ENCODE measurements at regions not wholly inside any gene's neighbourhood (a gene's known extent, or its start where the extent isn't known, plus 50 kb on each side); places are given as distances from the start of the nearest gene placed in this dataset.

DNA sequence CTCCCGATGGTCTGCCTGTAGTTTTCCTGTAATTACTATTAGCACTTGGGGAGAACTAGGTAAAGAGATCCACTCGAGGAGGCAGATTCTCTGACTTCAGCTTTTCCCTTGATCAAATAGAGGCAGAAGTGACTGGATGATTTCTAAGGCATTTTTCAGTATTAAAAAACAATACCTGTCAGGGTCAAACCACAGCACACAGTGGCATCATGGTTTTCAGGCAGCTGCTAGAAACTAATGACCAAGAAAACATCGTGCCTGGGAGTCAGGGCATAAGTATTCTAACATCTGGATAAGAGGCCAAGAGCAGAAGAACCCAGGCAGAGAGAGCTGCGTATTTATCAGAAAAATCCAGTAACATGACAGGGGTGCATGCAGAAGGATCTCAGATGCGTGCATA, 419.9 kb downstream of the TUSC7 start:
- Histone ChIP-seq H3K27me3 (ENCODE audit: control insufficient read depth, insufficient read depth, low read length) (no peaks in the 10 kb centered on the region), H3K9me3 (ENCODE audit: control insufficient read depth, insufficient read depth, low read length) (no peaks in the 10 kb centered on the region), H3K4me3 (ENCODE audit: low read depth, low read length) (no peak overlapping the region), H3K27ac (ENCODE audit: low read depth, low read length) (no peak overlapping the region)
- TF ChIP-seq, protein P1, sequence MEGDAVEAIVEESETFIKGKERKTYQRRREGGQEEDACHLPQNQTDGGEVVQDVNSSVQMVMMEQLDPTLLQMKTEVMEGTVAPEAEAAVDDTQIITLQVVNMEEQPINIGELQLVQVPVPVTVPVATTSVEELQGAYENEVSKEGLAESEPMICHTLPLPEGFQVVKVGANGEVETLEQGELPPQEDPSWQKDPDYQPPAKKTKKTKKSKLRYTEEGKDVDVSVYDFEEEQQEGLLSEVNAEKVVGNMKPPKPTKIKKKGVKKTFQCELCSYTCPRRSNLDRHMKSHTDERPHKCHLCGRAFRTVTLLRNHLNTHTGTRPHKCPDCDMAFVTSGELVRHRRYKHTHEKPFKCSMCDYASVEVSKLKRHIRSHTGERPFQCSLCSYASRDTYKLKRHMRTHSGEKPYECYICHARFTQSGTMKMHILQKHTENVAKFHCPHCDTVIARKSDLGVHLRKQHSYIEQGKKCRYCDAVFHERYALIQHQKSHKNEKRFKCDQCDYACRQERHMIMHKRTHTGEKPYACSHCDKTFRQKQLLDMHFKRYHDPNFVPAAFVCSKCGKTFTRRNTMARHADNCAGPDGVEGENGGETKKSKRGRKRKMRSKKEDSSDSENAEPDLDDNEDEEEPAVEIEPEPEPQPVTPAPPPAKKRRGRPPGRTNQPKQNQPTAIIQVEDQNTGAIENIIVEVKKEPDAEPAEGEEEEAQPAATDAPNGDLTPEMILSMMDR (IDR thresholded peaks at IDR 0.05; ENCODE audit: low read depth, low read length), result no peak
- CTCF ChIA-PET, result interaction anchor here (1.0 kb wide), 1 partner anchor 71 kb away, joined by 4 read pairs; no protein-coding TSS in a partner anchor
- DNase-seq (ENCODE audit: low read depth, low spot score), result no peak
- POLR2A ChIA-PET, result no interaction called here

DNA sequence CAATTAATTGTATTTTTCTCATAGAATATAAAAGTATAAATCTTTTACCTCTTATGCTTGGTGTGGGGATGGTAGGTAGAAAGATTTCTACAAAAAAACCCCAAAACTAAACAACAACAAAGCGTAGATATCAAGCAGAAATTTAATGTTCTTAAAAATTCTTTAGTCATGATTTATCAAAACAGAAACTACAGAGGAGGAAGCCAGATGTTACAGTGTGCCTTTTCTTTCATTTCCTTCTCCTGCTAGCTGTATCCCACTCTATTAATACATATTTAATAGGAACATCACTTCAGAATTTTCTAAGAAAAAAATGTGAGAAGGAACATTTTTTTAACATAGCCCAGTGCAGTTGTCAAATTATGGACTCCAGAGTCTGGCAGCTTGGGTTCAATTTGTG, 420.6 kb downstream of the TUSC7 start:
- Histone ChIP-seq H3K9me3 (ENCODE audit: control insufficient read depth, insufficient read depth, low read length) (no peaks in the 10 kb centered on the region), H3K27ac (ENCODE audit: low read depth, low read length) (no peak overlapping the region), H3K4me3 (ENCODE audit: low read depth, low read length) (no peak overlapping the region), H3K27me3 (ENCODE audit: control insufficient read depth, insufficient read depth, low read length) (no peaks in the 10 kb centered on the region)
- TF ChIP-seq, protein P1 (IDR thresholded peaks at IDR 0.05; ENCODE audit: low read depth, low read length), result no peak
- POLR2A ChIA-PET, result no interaction called here
- CTCF ChIA-PET, result no interaction called here
- no peak for DNase-seq (ENCODE audit: low read depth, low spot score)

DNA sequence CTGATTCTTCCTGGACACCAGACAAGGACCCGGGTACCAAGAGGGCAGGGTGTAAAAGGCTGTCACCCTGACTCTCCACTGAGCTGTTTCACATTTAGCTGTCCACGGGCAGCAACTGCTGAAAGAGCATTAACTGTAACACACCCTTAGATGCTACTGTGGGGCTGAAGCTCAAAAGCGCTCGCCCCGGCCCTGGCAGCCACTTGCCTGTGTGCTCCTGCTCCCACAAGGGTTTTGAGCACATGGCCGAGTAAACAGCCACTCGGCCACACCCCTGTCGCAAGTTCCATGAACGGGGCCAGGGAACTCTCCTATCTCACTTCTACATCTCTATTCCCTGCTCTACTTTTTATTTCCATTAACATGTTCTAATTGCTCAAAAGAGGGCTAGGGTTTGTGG, 421.7 kb downstream of the TUSC7 start:
- CTCF ChIA-PET, result interaction anchor here (1.0 kb wide), 1 partner anchor 8 kb away, joined by 3 read pairs; no protein-coding TSS in a partner anchor
- no peak for DNase-seq (ENCODE audit: low read depth, low spot score)
- Histone ChIP-seq H3K4me3 (ENCODE audit: low read depth, low read length) (no peak overlapping the region), H3K27ac (ENCODE audit: low read depth, low read length) (no peak overlapping the region), H3K27me3 (ENCODE audit: control insufficient read depth, insufficient read depth, low read length) (no peaks in the 10 kb centered on the region), H3K9me3 (ENCODE audit: control insufficient read depth, insufficient read depth, low read length) (no peaks in the 10 kb centered on the region)
- TF ChIP-seq, protein P1 (IDR thresholded peaks at IDR 0.05; ENCODE audit: low read depth, low read length), result no peak
- POLR2A ChIA-PET, result no interaction called here

DNA sequence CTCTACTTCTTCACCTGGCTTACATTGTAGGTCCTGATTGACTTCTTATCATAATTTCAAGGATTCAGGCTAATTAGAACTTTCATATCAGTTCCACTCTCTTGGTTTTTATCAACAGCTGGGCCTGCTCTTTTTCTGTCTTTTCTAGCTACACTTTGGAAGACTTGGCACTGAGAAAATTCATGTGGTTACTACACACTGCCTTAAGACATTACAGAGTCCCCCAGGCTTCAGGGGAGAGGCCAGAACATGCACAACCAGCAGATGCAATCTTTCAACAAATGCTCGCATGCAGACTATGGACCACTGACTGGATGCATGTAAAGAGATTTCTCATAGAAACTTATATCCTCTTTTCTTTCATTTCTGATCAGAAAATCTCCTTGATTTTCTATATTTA, 423.5 kb downstream of the TUSC7 start:
- H3K9me3 ChIP-seq (ENCODE audit: control insufficient read depth, insufficient read depth, low read length), result no peaks in the 10 kb centered on the region
- no peak overlapping the region for H3K4me3 ChIP-seq (ENCODE audit: low read depth, low read length)
- ChIA-PET CTCF (no interaction called here), POLR2A (no interaction called here)
- no peaks in the 10 kb centered on the region for H3K27me3 ChIP-seq (ENCODE audit: control insufficient read depth, insufficient read depth, low read length)
- DNase-seq (ENCODE audit: low read depth, low spot score), result no peak
- TF ChIP-seq, protein P1 (IDR thresholded peaks at IDR 0.05; ENCODE audit: low read depth, low read length), result no peak
- no peak overlapping the region for H3K27ac ChIP-seq (ENCODE audit: low read depth, low read length)

DNA sequence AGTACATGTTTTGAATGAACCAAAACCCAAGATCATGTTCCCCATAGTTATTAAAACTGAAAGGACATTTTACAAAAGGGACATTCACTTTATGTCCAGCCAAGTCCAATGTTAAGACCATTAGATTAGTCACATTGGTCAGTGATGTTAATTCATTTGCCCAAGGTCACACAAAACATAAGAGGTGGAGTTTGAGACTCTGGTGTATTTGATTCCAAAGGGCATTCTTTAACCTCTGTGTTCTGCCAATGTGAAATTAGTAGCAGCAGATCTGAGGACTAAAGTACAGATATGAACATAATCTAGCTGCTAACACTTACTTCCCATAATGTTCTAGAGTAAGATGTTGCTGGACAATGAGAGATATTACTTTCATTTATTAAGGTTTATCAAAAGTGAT, 425.6 kb downstream of the TUSC7 start:
- no peak overlapping the region for H3K27ac ChIP-seq (ENCODE audit: low read depth, low read length)
- no peak for DNase-seq (ENCODE audit: low read depth, low spot score)
- H3K9me3 ChIP-seq (ENCODE audit: control insufficient read depth, insufficient read depth, low read length), result no peaks in the 10 kb centered on the region
- ChIA-PET CTCF (interaction anchor here (0.6 kb wide), 1 partner anchor 284 kb away, joined by 5 read pairs; no protein-coding TSS in a partner anchor), POLR2A (no interaction called here)
- TF ChIP-seq, protein P1 (IDR thresholded peaks at IDR 0.05; ENCODE audit: low read depth, low read length), result no peak
- H3K27me3 ChIP-seq (ENCODE audit: control insufficient read depth, insufficient read depth, low read length), result no peaks in the 10 kb centered on the region
- no peak overlapping the region for H3K4me3 ChIP-seq (ENCODE audit: low read depth, low read length)
